Fibroblast of skin of left biceps (primary cell): ENCODE measurements at regions not wholly inside any gene's neighbourhood (a gene's known extent, or its start where the extent isn't known, plus 50 kb on each side); places are given as distances from the start of the nearest gene placed in this dataset.
"Not testable (repeated sequence)": the region's sequence is repeated elsewhere in the genome, so short reads cannot be mapped to it uniquely, and the experiment has no call there.

Experiments
- DNase-seq, 2 experiments: peaks; one replicate each; pipeline ENCODE4 v3.0.0-alpha.2; 2013; ENCODE audit warnings: low read depth in 2 of 2

- peak; percentile 9 to 21 for DNase-seq
These were observed 50.3 kb downstream of the GASK1B start for GRCh38 chr4:158122501-158122900.

GRCh38 chr4:158121161-158121579 lies 51.7 kb downstream of the GASK1B start:
- DNase-seq, result peak; percentile 93 to 95

- DNase-seq, result not testable (repeated sequence)
These were observed 52.1 kb downstream of the GASK1B start for GRCh38 chr4:158120645-158121151.

GRCh38 chr4:158112611-158113010 lies 60.2 kb downstream of the GASK1B start:
- DNase-seq, result no peak

- no peak for DNase-seq
These were observed 61.6 kb downstream of the GASK1B start for GRCh38 chr4:158111241-158111640.

- no peak for DNase-seq
These were observed 69.9 kb downstream of the GASK1B start for GRCh38 chr4:158102904-158103303.

GRCh38 chr4:158099686-158100085 lies 73.1 kb downstream of the GASK1B start:
- no peak for DNase-seq

GRCh38 chr4:158098802-158099201 lies 74.0 kb downstream of the GASK1B start:
- DNase-seq, result no peak

- DNase-seq, result no peak
These were observed 78.3 kb downstream of the GASK1B start for GRCh38 chr4:158094413-158095134.

GRCh38 chr4:158090323-158090722 lies 82.5 kb downstream of the GASK1B start:
- DNase-seq, result no peak

- not testable (repeated sequence) for DNase-seq
These were observed 82.9 kb downstream of the GASK1B start for GRCh38 chr4:158089897-158090296.

GRCh38 chr4:158080354-158080753 lies 92.5 kb downstream of the GASK1B start:
- no peak for DNase-seq

- DNase-seq, result peak; percentile 4 to 5
These were observed 93.2 kb downstream of the GASK1B start for GRCh38 chr4:158079661-158080060.

- no peak for DNase-seq
These were observed 95.0 kb downstream of the GASK1B start for GRCh38 chr4:158077835-158078234.

GRCh38 chr4:158074851-158075250 lies 98.0 kb downstream of the GASK1B start:
- no peak for DNase-seq

- DNase-seq, result no peak
These were observed 100.9 kb downstream of the GASK1B start for GRCh38 chr4:158071931-158072330.

GRCh38 chr4:158068068-158068467 lies 104.8 kb downstream of the GASK1B start:
- peak in 1 of 2 experiments; percentile 31 for DNase-seq

- DNase-seq, result no peak
These were observed 105.2 kb downstream of the GASK1B start for GRCh38 chr4:158067646-158068045.

- DNase-seq, result no peak
These were observed 107.2 kb downstream of the GASK1B start for GRCh38 chr4:158065603-158066002.

GRCh38 chr4:158065176-158065575 lies 107.6 kb downstream of the GASK1B start:
- DNase-seq, result no peak

GRCh38 chr4:158056689-158057245 lies 116.1 kb downstream of the GASK1B start:
- no peak for DNase-seq

- DNase-seq, result no peak
These were observed 117.2 kb downstream of the GASK1B start for GRCh38 chr4:158055668-158056067.

- DNase-seq, result no peak
These were observed 119.0 kb downstream of the GASK1B start for GRCh38 chr4:158053801-158054200.
